Pancreas (tissue), 10 donors: ENCODE measurements at regions not wholly inside any gene's neighbourhood (a gene's known extent, or its start where the extent isn't known, plus 50 kb on each side); places are given as distances from the start of the nearest gene placed in this dataset.

Experiments used
- ATAC-seq, 4 donors: fragments of 200-7000 bp; cut with Tn5 transposase; one replicate each; pipeline versions ENCODE4 v1.8.0 to v1.9.1; 2020; ENCODE audit warnings: mild to moderate bottlenecking in 4 of 4, moderate library complexity in 4 of 4
- DNase-seq, 6 donors: peaks; one replicate each; pipeline ENCODE4 v3.0.0-alpha.2; 2020
- FAIRE-seq: peaks from 2 replicates; lab custom pipeline; 2012; peaks lifted over from hg19 to GRCh38; lab: Jason Lieb, UNC
- H3K27ac ChIP-seq, 4 donors: fragments of 200-600 bp; sonication (generic); 1 replicate in 3 of 4; 2 replicates in 1 of 4; pipeline versions ENCODE4 v1.5.0 to v1.8.0; 2020
- H3K27me3 ChIP-seq, 4 donors: fragments of 200-600 bp; one replicate each; pipeline ENCODE4 v1.8.0; 2021
- H3K36me3 ChIP-seq, 3 donors: fragments of 200-600 bp; sonication (generic) in 1 of 3; one replicate each; pipeline versions ENCODE4 v1.5.0 to v1.8.0; 2020 to 2021
- H3K4me1 ChIP-seq, 3 donors: fragments of 200-600 bp; one replicate each; pipeline ENCODE4 v1.8.0; 2021
- H3K4me3 ChIP-seq, 4 donors: fragments of 200-600 bp; sonication (generic) in 2 of 4; one replicate each; pipeline versions ENCODE4 v1.5.0 to v1.8.0; 2020 to 2021
- H3K9me3 ChIP-seq, 4 donors: fragments of 200-600 bp; one replicate each; pipeline ENCODE4 v1.8.0; 2021
- WGBS, 2 donors: extraction: QIAGEN DNeasy Blood & Tissue Kit; methylation state at CpG; one replicate each; pipeline ENCODE4 v1.1.7; 2013; 5-methylcytosine and 5-hydroxymethylcytosine counted together
- intact Hi-C, 3 donors: fragments of 100-400 bp; cut with DNase I; formaldehyde crosslinking; loops; one replicate each; pipeline versions ENCODE4 v1.11.1 to v1.14.2; 2022
- TF ChIP-seq, protein P1 (sequence below), 4 donors: fragments of 200-600 bp; sonication (generic) in 3 of 4; IDR thresholded peaks; one replicate each; pipeline versions ENCODE4 v1.5.0 to v1.8.0; 2021; ENCODE audit warnings: antibody characterized with exemption in 4 of 4
- donor health status: healthy with polysubstance abuse.
- donor health status: DM: no; HTN: no; CAD: no; lungs with moderate emphysema.
- donor health status: DM: no; HTN: no; CAD: no.
- donor health status: control.
- donor health status: control.
- donor health status: Bipolar disorder and iron deficiency.
- donor health status: DM: yes; HTN: yes; CAD: no.
- donor health status: DM: no; HTN: no; CAD: no.
- donor health status: DM: no; HTN: no; CAD: no.
- donor health status: DM: yes; HTN: yes; CAD: no.

DNA sequence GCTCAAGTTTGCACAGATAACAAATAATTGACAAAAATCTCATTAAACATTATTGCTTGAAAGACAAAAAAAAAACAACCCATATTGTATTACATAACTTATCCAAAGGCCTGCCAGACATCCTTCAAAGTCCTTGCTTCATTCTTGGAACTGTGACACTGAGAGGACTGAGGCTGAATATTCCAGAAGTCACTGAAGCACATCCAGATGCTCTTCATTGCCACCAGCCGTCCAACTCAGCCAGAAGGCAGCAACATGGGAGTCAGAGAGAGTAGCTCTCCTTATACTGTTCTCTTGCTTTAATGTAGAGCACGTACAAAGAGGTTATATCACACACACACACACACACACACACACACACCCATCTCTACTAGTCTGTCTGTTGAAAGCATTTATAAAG, 755.0 kb downstream of the LTN1 start:
- 93 to 94% methylated on average over 2 of the region's 2 CpGs for WGBS, 2 donors
- TF ChIP-seq, protein P1, sequence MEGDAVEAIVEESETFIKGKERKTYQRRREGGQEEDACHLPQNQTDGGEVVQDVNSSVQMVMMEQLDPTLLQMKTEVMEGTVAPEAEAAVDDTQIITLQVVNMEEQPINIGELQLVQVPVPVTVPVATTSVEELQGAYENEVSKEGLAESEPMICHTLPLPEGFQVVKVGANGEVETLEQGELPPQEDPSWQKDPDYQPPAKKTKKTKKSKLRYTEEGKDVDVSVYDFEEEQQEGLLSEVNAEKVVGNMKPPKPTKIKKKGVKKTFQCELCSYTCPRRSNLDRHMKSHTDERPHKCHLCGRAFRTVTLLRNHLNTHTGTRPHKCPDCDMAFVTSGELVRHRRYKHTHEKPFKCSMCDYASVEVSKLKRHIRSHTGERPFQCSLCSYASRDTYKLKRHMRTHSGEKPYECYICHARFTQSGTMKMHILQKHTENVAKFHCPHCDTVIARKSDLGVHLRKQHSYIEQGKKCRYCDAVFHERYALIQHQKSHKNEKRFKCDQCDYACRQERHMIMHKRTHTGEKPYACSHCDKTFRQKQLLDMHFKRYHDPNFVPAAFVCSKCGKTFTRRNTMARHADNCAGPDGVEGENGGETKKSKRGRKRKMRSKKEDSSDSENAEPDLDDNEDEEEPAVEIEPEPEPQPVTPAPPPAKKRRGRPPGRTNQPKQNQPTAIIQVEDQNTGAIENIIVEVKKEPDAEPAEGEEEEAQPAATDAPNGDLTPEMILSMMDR (IDR thresholded peaks at IDR 0.05): no peak
- intact Hi-C loops: no loop called here
- H3K9me3 ChIP-seq: no peaks in the 10 kb centered on the region
- H3K27ac ChIP-seq: no peak overlapping the region
- no peak overlapping the region for H3K4me3 ChIP-seq
- FAIRE-seq (no peak), DNase-seq (no peak), ATAC-seq (no peak)
- no peaks in the 10 kb centered on the region for H3K27me3 ChIP-seq
- peaks cover 10 to 22% (median 17%) of the 10 kb centered on the region in 3 donors for H3K4me1 ChIP-seq
- no peaks in the 10 kb centered on the region for H3K36me3 ChIP-seq

DNA sequence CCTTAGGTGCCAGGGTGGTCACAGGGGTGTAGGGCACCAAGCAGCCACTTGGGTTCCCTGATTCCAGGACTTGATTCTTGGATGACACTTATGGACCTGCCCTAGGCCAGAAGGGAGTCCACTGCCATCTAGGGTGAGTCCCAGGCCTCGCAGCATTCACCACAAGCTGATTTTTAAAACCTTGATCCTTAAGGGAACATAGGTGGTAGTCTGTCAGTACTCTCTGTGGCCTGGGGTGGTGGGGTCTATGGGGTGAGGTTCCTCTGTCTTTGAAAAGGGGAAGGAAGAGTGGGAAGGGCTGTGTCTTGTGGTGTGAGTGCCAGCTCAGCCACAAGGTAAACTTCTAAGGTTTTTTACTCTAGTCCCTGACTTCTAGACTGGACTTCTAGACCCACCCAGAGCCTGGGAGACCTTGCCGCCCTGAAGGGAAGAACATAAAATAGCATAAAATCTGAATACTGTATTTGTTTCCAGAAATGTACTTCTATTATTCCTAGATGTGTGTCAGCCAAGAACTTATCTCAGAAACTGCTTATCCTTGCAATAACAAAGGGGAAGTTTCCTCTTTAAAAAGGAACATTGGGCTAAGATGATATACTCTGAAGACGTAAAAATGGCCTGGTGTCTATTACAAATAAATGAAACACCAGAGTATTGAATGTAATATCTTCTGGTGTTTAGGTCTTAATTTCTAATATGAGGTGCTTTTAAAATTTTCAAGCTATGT, 757.3 kb downstream of the LTN1 start:
- Histone ChIP-seq H3K27ac (no peak overlapping the region), H3K27me3 (no peaks in the 10 kb centered on the region), H3K9me3 (no peaks in the 10 kb centered on the region), H3K36me3 (no peaks in the 10 kb centered on the region), H3K4me1 (peaks cover 11 to 25% (median 18%) of the 10 kb centered on the region in 3 donors), H3K4me3 (no peak overlapping the region)
- WGBS, 2 donors: 55 to 57% methylated on average over 3 of the region's 3 CpGs
- peak; percentile 55 to 74 (median 60) for ATAC-seq
- TF ChIP-seq, protein P1 (IDR thresholded peaks at IDR 0.05): no peak
- peak in 1 of 6 donors; percentile 27 for DNase-seq
- no peak for FAIRE-seq
- intact Hi-C loops: no loop called here

DNA sequence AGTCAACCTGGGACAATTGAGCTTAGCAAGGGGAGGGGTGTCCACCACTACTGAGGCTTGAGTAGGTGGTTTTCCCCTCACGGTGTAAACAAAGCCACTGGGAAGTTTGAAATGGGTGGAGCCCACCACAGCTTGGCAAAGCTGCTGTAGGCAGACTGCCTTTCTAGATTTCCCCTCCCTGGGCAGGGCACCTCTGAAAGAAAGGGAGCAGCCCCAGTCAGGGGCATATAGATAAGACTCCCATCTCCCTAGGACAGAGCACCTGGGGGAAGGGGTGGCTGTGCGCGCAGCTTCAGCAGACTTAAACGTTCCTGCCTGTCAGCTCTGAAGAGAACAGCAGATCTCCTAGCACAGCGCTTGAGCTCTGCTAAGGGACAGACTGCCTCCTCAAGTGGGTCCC, 758.4 kb downstream of the LTN1 start:
- H3K4me1 ChIP-seq: peaks cover 10 to 29% (median 24%) of the 10 kb centered on the region in 3 donors
- 82 to 91% methylated on average over 5 of the region's 5 CpGs for WGBS, 2 donors
- FAIRE-seq (no peak), ATAC-seq (no peak), DNase-seq (no peak)
- no peaks in the 10 kb centered on the region for H3K27me3 ChIP-seq
- H3K36me3 ChIP-seq: no peaks in the 10 kb centered on the region
- TF ChIP-seq, protein P1 (IDR thresholded peaks at IDR 0.05): no peak
- no peaks in the 10 kb centered on the region for H3K9me3 ChIP-seq
- intact Hi-C loops: no loop called here
- no peak overlapping the region for H3K27ac ChIP-seq
- no peak overlapping the region for H3K4me3 ChIP-seq

DNA sequence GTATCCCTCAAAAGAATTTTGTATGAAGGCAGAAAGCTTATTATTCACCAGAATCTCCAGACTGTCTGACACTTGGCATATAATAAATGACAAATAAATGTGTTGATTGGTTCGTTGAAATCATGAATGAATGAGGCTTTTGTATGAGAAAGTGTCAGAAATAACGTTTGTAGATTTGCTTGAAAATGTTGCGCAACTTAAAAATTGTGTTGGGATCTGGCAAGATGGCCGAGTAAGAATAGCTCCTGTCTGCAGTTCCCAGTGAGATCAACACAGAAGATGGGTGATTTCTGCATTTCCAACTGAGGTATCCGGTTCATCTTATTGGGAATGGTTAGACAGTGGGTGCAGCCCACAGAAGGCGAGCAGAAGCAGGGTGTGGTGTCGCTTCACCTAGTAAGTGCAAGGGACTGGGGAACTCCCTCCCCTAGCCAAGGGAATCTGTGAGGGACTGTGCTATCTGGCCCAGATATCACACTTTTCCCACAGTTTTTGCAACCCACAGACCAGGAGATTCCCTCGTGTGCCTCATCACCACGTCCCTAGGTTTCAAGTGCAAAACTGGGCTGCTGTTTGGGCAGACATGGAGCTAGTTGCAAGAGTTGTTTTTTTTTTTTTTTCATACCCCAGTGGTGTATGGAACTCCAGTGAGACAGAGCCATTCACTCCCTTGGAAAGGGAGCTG, 759.0 kb downstream of the LTN1 start:
- WGBS, 2 donors: 69 to 70% methylated on average over 9 of the region's 9 CpGs
- TF ChIP-seq, protein P1 (IDR thresholded peaks at IDR 0.05): no peak
- ATAC-seq: peak in 1 of 4 donors; percentile 22

DNA sequence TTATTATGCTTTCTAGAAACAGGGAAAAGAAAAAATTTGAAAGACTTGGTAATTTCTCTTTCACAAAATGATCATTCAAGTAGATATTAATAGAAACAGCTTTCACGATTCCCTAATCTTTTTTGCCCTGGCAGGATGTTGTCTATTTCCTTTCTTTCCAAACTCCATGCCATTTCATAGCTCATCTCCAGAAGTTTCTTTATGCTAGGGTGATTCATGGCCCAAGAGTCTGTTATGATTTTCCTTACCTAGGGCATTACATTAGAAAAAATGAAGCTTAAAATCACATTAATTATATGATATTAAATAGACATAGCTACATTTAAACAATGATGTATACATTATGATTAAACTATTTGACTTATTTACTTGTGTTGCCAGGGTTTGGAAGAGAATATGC, 762.1 kb downstream of the LTN1 start:
- ATAC-seq: no peak
- TF ChIP-seq, protein P1 (IDR thresholded peaks at IDR 0.05): no peak
- Histone ChIP-seq H3K27ac (no peak overlapping the region), H3K4me1 (peaks cover 5 to 20% (median 15%) of the 10 kb centered on the region in 3 donors), H3K27me3 (no peaks in the 10 kb centered on the region), H3K4me3 (no peak overlapping the region), H3K9me3 (no peaks in the 10 kb centered on the region), H3K36me3 (no peaks in the 10 kb centered on the region)
- intact Hi-C loops: no loop called here
- 36 to 41% methylated on average over 1 of the region's 1 CpG for WGBS, 2 donors
- no peak for DNase-seq
- no peak for FAIRE-seq

More for the DNA sequence above, 759.0 kb downstream of the LTN1 start:
- H3K4me1 ChIP-seq: peaks cover 5 to 23% (median 23%) of the 10 kb centered on the region in 3 donors
- intact Hi-C loops: no loop called here
- no peak overlapping the region for H3K27ac ChIP-seq
- no peaks in the 10 kb centered on the region for H3K36me3 ChIP-seq
- no peak overlapping the region for H3K4me3 ChIP-seq
- H3K9me3 ChIP-seq: no peaks in the 10 kb centered on the region
- no peaks in the 10 kb centered on the region for H3K27me3 ChIP-seq
- FAIRE-seq (no peak), DNase-seq (no peak)
